Activated CD8-positive, alpha-beta memory T cell treated with anti-CD3 and anti-CD28 coated beads, Interleukin-2, amount 10 ng/mL, durations not matched to agents 7 days and 5 days (primary cell): ENCODE measurements at regions not wholly inside any gene's neighbourhood (a gene's known extent, or its start where the extent isn't known, plus 50 kb on each side); places are given as distances from the start of the nearest gene placed in this dataset.

Experiments used
- ATAC-seq: fragments of 150-1000 bp; cut with Tn5 transposase; one replicate; pipeline ENCODE4 v1.10.0; 2021; ENCODE audit warnings: moderate library complexity
- CTCF ChIA-PET: fragments of 350-600 bp; sonication (Branson Sonifier 250); formaldehyde crosslinking; loops from one replicate; lab custom pipeline; 2021; ENCODE audit warnings: antibody characterized with exemption; lab: Charles Lee
- DNase-seq: peaks from one replicate; pipeline ENCODE4 v3.0.0-alpha.2; 2020
- H3K27ac Mint-ChIP-seq: one replicate; pipeline ENCODE4 v1.8.0; 2021; ENCODE audit warnings: mild to moderate bottlenecking, mixed read lengths
- H3K27me3 Mint-ChIP-seq: one replicate; pipeline ENCODE4 v1.8.0; 2021; ENCODE audit warnings: mixed read lengths
- H3K36me3 Mint-ChIP-seq: one replicate; pipeline ENCODE4 v1.8.0; 2021; ENCODE audit warnings: mild to moderate bottlenecking, mixed read lengths
- H3K4me1 Mint-ChIP-seq: one replicate; pipeline ENCODE4 v1.8.0; 2021; ENCODE audit warnings: mixed read lengths
- H3K4me3 Mint-ChIP-seq: one replicate; pipeline ENCODE4 v1.8.0; 2021; ENCODE audit warnings: mild to moderate bottlenecking, moderate library complexity, mixed read lengths
- H3K9me3 Mint-ChIP-seq: one replicate; pipeline ENCODE4 v1.8.0; 2022; ENCODE audit warnings: low read depth, mixed read lengths

- Mint-ChIP-seq H3K27ac (no peak overlapping the region), H3K4me3 (no peak overlapping the region), H3K27me3 (no peaks in the 10 kb centered on the region), H3K9me3 (peaks cover 6% of the 10 kb centered on the region), H3K36me3 (no peaks in the 10 kb centered on the region), H3K4me1 (no peaks in the 10 kb centered on the region)
- no peak for DNase-seq
- CTCF ChIA-PET: no interaction called here
- ATAC-seq: no peak
Observed at GRCh38 chr2:56444339-56444738, 260.5 kb downstream of the CCDC85A start.

GRCh38 chr2:56448403-56449001 is 264.7 kb downstream of the CCDC85A start:
- no peak overlapping the region for H3K4me3 Mint-ChIP-seq
- DNase-seq: no peak
- no peak overlapping the region for H3K27ac Mint-ChIP-seq
- no peaks in the 10 kb centered on the region for H3K4me1 Mint-ChIP-seq
- H3K27me3 Mint-ChIP-seq: no peaks in the 10 kb centered on the region
- no peaks in the 10 kb centered on the region for H3K36me3 Mint-ChIP-seq
- H3K9me3 Mint-ChIP-seq: peaks cover 7% of the 10 kb centered on the region
- no peak for ATAC-seq
- CTCF ChIA-PET: no interaction called here

GRCh38 chr2:56449002-56449431 is 265.2 kb downstream of the CCDC85A start:
- Mint-ChIP-seq H3K4me3 (no peak overlapping the region), H3K27ac (no peak overlapping the region), H3K9me3 (peaks cover 7% of the 10 kb centered on the region), H3K36me3 (no peaks in the 10 kb centered on the region), H3K27me3 (no peaks in the 10 kb centered on the region), H3K4me1 (no peaks in the 10 kb centered on the region)
- no peak for ATAC-seq
- no peak for DNase-seq
- CTCF ChIA-PET: no interaction called here

- no peaks in the 10 kb centered on the region for H3K27me3 Mint-ChIP-seq
- H3K9me3 Mint-ChIP-seq: peaks cover 7% of the 10 kb centered on the region
- CTCF ChIA-PET: interaction anchor here (0.7 kb wide), 1 partner anchor 419 kb away, joined by 3 read pairs; no protein-coding TSS in a partner anchor
- no peak for ATAC-seq
- H3K36me3 Mint-ChIP-seq: no peaks in the 10 kb centered on the region
- H3K4me3 Mint-ChIP-seq: no peak overlapping the region
- DNase-seq: no peak
- H3K4me1 Mint-ChIP-seq: no peaks in the 10 kb centered on the region
- no peak overlapping the region for H3K27ac Mint-ChIP-seq
Observed at GRCh38 chr2:56449449-56449860, 265.7 kb downstream of the CCDC85A start.

GRCh38 chr2:56450047-56450446 is 266.3 kb downstream of the CCDC85A start:
- H3K27me3 Mint-ChIP-seq: no peaks in the 10 kb centered on the region
- peaks cover 5% of the 10 kb centered on the region for H3K9me3 Mint-ChIP-seq
- CTCF ChIA-PET: interaction anchor here (0.7 kb wide), 1 partner anchor 419 kb away, joined by 3 read pairs; no protein-coding TSS in a partner anchor
- ATAC-seq (no peak), DNase-seq (no peak)
- H3K27ac Mint-ChIP-seq: no peak overlapping the region
- no peak overlapping the region for H3K4me3 Mint-ChIP-seq
- no peaks in the 10 kb centered on the region for H3K36me3 Mint-ChIP-seq
- H3K4me1 Mint-ChIP-seq: no peaks in the 10 kb centered on the region

GRCh38 chr2:56450772-56451171 is 267.0 kb downstream of the CCDC85A start:
- DNase-seq (no peak), ATAC-seq (no peak)
- Mint-ChIP-seq H3K27me3 (no peaks in the 10 kb centered on the region), H3K27ac (no peak overlapping the region), H3K4me1 (no peaks in the 10 kb centered on the region), H3K9me3 (peaks cover 5% of the 10 kb centered on the region), H3K4me3 (no peak overlapping the region), H3K36me3 (no peaks in the 10 kb centered on the region)
- CTCF ChIA-PET: no interaction called here

- no peak for DNase-seq
- Mint-ChIP-seq H3K27me3 (no peaks in the 10 kb centered on the region), H3K4me3 (no peak overlapping the region), H3K27ac (no peak overlapping the region), H3K4me1 (no peaks in the 10 kb centered on the region), H3K9me3 (no peaks in the 10 kb centered on the region), H3K36me3 (no peaks in the 10 kb centered on the region)
- CTCF ChIA-PET: no interaction called here
- no peak for ATAC-seq
Observed at GRCh38 chr2:56455642-56456041, 271.9 kb downstream of the CCDC85A start.

GRCh38 chr2:56456791-56457190 is 273.0 kb downstream of the CCDC85A start:
- no peaks in the 10 kb centered on the region for H3K4me1 Mint-ChIP-seq
- CTCF ChIA-PET: no interaction called here

GRCh38 chr2:56460508-56460907 is 276.7 kb downstream of the CCDC85A start:
- CTCF ChIA-PET: no interaction called here
- Mint-ChIP-seq H3K27me3 (no peaks in the 10 kb centered on the region), H3K27ac (no peak overlapping the region), H3K4me1 (no peaks in the 10 kb centered on the region), H3K36me3 (no peaks in the 10 kb centered on the region), H3K4me3 (no peak overlapping the region), H3K9me3 (peaks cover 7% of the 10 kb centered on the region)
- no peak for ATAC-seq
- DNase-seq: no peak

More at GRCh38 chr2:56456791-56457190, 273.0 kb downstream of the CCDC85A start:
- no peak for ATAC-seq
- no peaks in the 10 kb centered on the region for H3K36me3 Mint-ChIP-seq
- peaks cover 2% of the 10 kb centered on the region for H3K9me3 Mint-ChIP-seq
- DNase-seq: no peak
- no peak overlapping the region for H3K27ac Mint-ChIP-seq
- no peaks in the 10 kb centered on the region for H3K27me3 Mint-ChIP-seq
- no peak overlapping the region for H3K4me3 Mint-ChIP-seq

- Mint-ChIP-seq H3K9me3 (peaks cover 7% of the 10 kb centered on the region), H3K27me3 (no peaks in the 10 kb centered on the region), H3K4me3 (no peak overlapping the region), H3K36me3 (no peaks in the 10 kb centered on the region), H3K4me1 (no peaks in the 10 kb centered on the region), H3K27ac (no peak overlapping the region)
- no peak for DNase-seq
- ATAC-seq: no peak
- CTCF ChIA-PET: no interaction called here
Observed at GRCh38 chr2:56464066-56464465, 280.3 kb downstream of the CCDC85A start.

GRCh38 chr2:56464613-56465012 is 280.8 kb downstream of the CCDC85A start:
- DNase-seq: no peak
- peaks cover 7% of the 10 kb centered on the region for H3K9me3 Mint-ChIP-seq
- H3K4me1 Mint-ChIP-seq: no peaks in the 10 kb centered on the region
- ATAC-seq: no peak
- no peaks in the 10 kb centered on the region for H3K36me3 Mint-ChIP-seq
- H3K27me3 Mint-ChIP-seq: no peaks in the 10 kb centered on the region
- H3K27ac Mint-ChIP-seq: no peak overlapping the region
- CTCF ChIA-PET: no interaction called here
- no peak overlapping the region for H3K4me3 Mint-ChIP-seq

GRCh38 chr2:56465491-56465890 is 281.7 kb downstream of the CCDC85A start:
- Mint-ChIP-seq H3K27ac (no peak overlapping the region), H3K9me3 (peaks cover 7% of the 10 kb centered on the region), H3K4me3 (no peak overlapping the region), H3K36me3 (no peaks in the 10 kb centered on the region), H3K4me1 (no peaks in the 10 kb centered on the region), H3K27me3 (no peaks in the 10 kb centered on the region)
- CTCF ChIA-PET: no interaction called here
- DNase-seq (no peak), ATAC-seq (no peak)

- ATAC-seq (no peak), DNase-seq (no peak)
- no peaks in the 10 kb centered on the region for H3K36me3 Mint-ChIP-seq
- CTCF ChIA-PET: no interaction called here
- no peaks in the 10 kb centered on the region for H3K4me1 Mint-ChIP-seq
- no peak overlapping the region for H3K4me3 Mint-ChIP-seq
- no peaks in the 10 kb centered on the region for H3K27me3 Mint-ChIP-seq
- H3K9me3 Mint-ChIP-seq: peaks cover 3% of the 10 kb centered on the region
- H3K27ac Mint-ChIP-seq: no peak overlapping the region
Observed at GRCh38 chr2:56473524-56473923, 289.7 kb downstream of the CCDC85A start.

- H3K27me3 Mint-ChIP-seq: no peaks in the 10 kb centered on the region
- no peaks in the 10 kb centered on the region for H3K36me3 Mint-ChIP-seq
- no peak overlapping the region for H3K4me3 Mint-ChIP-seq
- CTCF ChIA-PET: no interaction called here
- peaks cover 6% of the 10 kb centered on the region for H3K9me3 Mint-ChIP-seq
- no peaks in the 10 kb centered on the region for H3K4me1 Mint-ChIP-seq
- no peak for DNase-seq
- H3K27ac Mint-ChIP-seq: no peak overlapping the region
- no peak for ATAC-seq
Observed at GRCh38 chr2:56474412-56475158, 290.8 kb downstream of the CCDC85A start.
